ENCODE measurements at regions not wholly inside any gene's neighbourhood (a gene's known extent, or its start where the extent isn't known, plus 50 kb on each side); places are given as distances from the start of the nearest gene placed in this dataset.

DNA sequence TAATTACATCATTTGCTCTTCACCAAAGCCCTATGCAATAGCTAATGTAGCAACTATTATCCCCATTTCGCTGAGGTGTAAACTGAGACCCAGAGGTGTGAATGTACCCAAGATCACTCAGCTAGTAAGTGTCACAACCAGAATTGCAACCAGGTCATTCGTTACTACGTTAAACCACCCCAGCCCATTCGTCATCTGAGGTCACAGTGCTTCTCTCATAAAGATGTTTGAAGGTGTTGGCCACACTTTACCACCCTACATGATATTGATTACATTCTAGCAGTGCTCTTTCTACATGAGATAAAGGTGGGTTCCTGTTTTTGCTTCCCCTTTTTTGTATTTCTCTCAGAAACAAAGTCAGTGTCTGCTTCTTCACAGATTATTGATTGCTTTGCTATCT, 195.3 kb downstream of the ZBTB18 start:
- Mint-ChIP-seq H3K4me3 (no peak overlapping the region), H3K4me1 (peaks cover 6% of the 10 kb centered on the region in 2 donors), H3K36me3 (no peaks in the 10 kb centered on the region), H3K27me3 (ENCODE audit: low read depth in 2 of 2) (no peaks in the 10 kb centered on the region), H3K9me3 (no peaks in the 10 kb centered on the region), H3K27ac (no peak overlapping the region)
- DNase-seq (no peak), ATAC-seq (peak; percentile 39 to 44 (median 43))
- WGBS (ENCODE audit: insufficient coverage) = 47% methylated on average over 3 of the region's 4 CpGs
- Histone ChIP-seq H3K27ac (ENCODE audit: low read length) (no peak overlapping the region), H3K4me1 (ENCODE audit: control insufficient read depth, insufficient read depth, low read length) (no peaks in the 10 kb centered on the region), H3K4me3 (ENCODE audit: low read length) (no peak overlapping the region), H3K36me3 (ENCODE audit: control insufficient read depth, insufficient read depth, low read length) (no peaks in the 10 kb centered on the region), H3K9me3 (ENCODE audit: control insufficient read depth, insufficient read depth, low read length) (no peaks in the 10 kb centered on the region), H3K27me3 (ENCODE audit: control insufficient read depth, insufficient read depth, low read length) (no peaks in the 10 kb centered on the region)
- intact Hi-C loops (cut with micrococcal nuclease) = no loop called here
- TF ChIP-seq, protein P1, sequence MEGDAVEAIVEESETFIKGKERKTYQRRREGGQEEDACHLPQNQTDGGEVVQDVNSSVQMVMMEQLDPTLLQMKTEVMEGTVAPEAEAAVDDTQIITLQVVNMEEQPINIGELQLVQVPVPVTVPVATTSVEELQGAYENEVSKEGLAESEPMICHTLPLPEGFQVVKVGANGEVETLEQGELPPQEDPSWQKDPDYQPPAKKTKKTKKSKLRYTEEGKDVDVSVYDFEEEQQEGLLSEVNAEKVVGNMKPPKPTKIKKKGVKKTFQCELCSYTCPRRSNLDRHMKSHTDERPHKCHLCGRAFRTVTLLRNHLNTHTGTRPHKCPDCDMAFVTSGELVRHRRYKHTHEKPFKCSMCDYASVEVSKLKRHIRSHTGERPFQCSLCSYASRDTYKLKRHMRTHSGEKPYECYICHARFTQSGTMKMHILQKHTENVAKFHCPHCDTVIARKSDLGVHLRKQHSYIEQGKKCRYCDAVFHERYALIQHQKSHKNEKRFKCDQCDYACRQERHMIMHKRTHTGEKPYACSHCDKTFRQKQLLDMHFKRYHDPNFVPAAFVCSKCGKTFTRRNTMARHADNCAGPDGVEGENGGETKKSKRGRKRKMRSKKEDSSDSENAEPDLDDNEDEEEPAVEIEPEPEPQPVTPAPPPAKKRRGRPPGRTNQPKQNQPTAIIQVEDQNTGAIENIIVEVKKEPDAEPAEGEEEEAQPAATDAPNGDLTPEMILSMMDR (IDR thresholded peaks at IDR 0.05) = no peak

DNA sequence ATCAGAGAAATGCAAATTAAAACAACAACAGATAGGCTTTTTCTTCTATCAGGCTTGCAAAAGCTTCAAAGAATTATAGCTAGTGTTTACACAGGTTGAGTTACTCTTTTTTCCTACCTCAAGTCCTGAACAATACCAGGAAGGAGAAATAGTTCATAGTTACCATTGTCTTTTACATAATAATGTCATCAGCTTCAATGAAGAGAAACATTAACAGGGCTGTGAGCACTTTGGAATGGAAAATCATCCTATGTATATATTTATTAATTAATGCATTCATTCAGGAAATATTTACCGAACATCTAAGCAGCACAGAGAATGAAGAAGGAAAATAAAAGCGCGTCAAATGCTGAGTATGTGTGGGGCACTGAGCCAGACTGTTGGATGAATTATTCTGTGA, 197.3 kb downstream of the ZBTB18 start:
- Mint-ChIP-seq H3K36me3 (no peaks in the 10 kb centered on the region), H3K27ac (no peak overlapping the region), H3K9me3 (no peaks in the 10 kb centered on the region), H3K4me3 (no peak overlapping the region), H3K27me3 (ENCODE audit: low read depth in 2 of 2) (no peaks in the 10 kb centered on the region), H3K4me1 (no peaks in the 10 kb centered on the region)
- 94% methylated on average over 3 of the region's 3 CpGs for WGBS (ENCODE audit: insufficient coverage)
- Histone ChIP-seq H3K4me1 (ENCODE audit: control insufficient read depth, insufficient read depth, low read length) (peaks cover 10% of the 10 kb centered on the region), H3K36me3 (ENCODE audit: control insufficient read depth, insufficient read depth, low read length) (no peaks in the 10 kb centered on the region), H3K9me3 (ENCODE audit: control insufficient read depth, insufficient read depth, low read length) (no peaks in the 10 kb centered on the region), H3K27ac (ENCODE audit: low read length) (no peak overlapping the region), H3K4me3 (ENCODE audit: low read length) (no peak overlapping the region), H3K27me3 (ENCODE audit: control insufficient read depth, insufficient read depth, low read length) (no peaks in the 10 kb centered on the region)
- TF ChIP-seq, protein P1 (IDR thresholded peaks at IDR 0.05) = no peak
- DNase-seq = no peak
- ATAC-seq = no peak
- intact Hi-C loops (cut with micrococcal nuclease) = no loop called here

DNA sequence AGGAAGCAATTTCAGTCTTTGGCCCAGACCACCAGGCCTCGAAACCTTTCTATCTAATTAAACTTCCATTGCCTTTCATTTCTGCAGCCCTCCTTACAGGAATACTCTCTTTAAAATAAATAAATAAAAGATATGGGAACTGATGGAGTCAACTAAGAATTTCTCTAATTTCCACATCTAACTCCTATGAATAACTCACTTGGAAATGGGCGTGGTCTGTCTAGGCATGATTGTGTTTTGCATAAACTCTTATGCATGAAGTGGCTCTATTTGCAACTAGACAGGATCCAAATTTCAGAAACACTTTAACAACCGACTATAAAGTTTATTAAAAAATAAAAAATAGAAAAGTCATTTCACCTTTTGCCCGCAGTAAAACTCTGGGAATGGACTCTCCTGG, 199.5 kb downstream of the ADSS2 start:
- H3K4me3 Mint-ChIP-seq = no peak overlapping the region

DNA sequence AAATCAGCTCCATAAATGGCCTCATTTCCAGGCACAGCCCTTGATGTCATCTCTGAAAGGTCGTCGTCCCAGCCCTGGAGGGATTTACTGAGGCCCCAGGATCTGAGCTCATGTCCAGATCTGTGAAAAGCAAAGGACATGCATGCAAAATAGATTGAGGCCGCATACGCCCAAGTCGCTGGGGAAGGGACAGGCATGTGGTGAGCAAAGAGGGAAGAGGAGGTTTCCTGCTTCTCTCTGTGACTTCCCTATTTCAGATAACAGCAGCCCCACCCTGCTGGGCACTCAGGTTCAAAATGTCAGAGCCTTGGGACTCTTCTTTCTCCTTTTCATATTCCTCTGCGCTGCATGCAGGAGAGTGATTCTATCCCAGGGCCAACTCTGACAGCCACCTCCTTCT, 197.2 kb downstream of the ADSS2 start:
- no peak overlapping the region for H3K27ac Mint-ChIP-seq
- Histone ChIP-seq H3K9me3 (ENCODE audit: control insufficient read depth, insufficient read depth, low read length) (no peaks in the 10 kb centered on the region), H3K36me3 (ENCODE audit: control insufficient read depth, insufficient read depth, low read length) (no peaks in the 10 kb centered on the region), H3K27ac (ENCODE audit: low read length) (peak overlapping the region; percentile 34), H3K4me3 (ENCODE audit: low read length) (no peak overlapping the region), H3K4me1 (ENCODE audit: control insufficient read depth, insufficient read depth, low read length) (peaks cover 28% of the 10 kb centered on the region), H3K27me3 (ENCODE audit: control insufficient read depth, insufficient read depth, low read length) (no peaks in the 10 kb centered on the region)
- intact Hi-C loops (cut with micrococcal nuclease) = no loop called here
- 21% methylated on average over 6 of the region's 6 CpGs for whole genome bisulfite sequencing (ENCODE audit: insufficient coverage)
- no peaks in the 10 kb centered on the region for H3K27me3 Mint-ChIP-seq (ENCODE audit: low read depth in 2 of 2)
- no peaks in the 10 kb centered on the region for H3K9me3 Mint-ChIP-seq
- no peaks in the 10 kb centered on the region for H3K36me3 Mint-ChIP-seq
- no peak for DNase-seq
- peaks cover 6 to 9% of the 10 kb centered on the region in 2 donors for H3K4me1 Mint-ChIP-seq
- H3K4me3 Mint-ChIP-seq = no peak overlapping the region
- ATAC-seq = peak; percentile 31 to 83 (median 51)
- TF ChIP-seq, protein P1 (IDR thresholded peaks at IDR 0.05) = no peak

More for the DNA sequence above, 199.5 kb downstream of the ADSS2 start:
- Mint-ChIP-seq H3K36me3 (no peaks in the 10 kb centered on the region), H3K9me3 (no peaks in the 10 kb centered on the region), H3K4me1 (peaks cover 6 to 9% of the 10 kb centered on the region in 2 donors), H3K27ac (no peak overlapping the region), H3K27me3 (ENCODE audit: low read depth in 2 of 2) (no peaks in the 10 kb centered on the region)
- 81% methylated on average over 3 of the region's 4 CpGs for whole genome bisulfite sequencing (ENCODE audit: insufficient coverage)
- no peak overlapping the region for H3K27ac ChIP-seq (ENCODE audit: low read length)
- intact Hi-C loops (cut with micrococcal nuclease) = no loop called here
- no peak for DNase-seq
- no peaks in the 10 kb centered on the region for H3K36me3 ChIP-seq (ENCODE audit: control insufficient read depth, insufficient read depth, low read length)
- TF ChIP-seq, protein P1 (IDR thresholded peaks at IDR 0.05) = no peak
- H3K4me1 ChIP-seq (ENCODE audit: control insufficient read depth, insufficient read depth, low read length) = peaks cover 28% of the 10 kb centered on the region
- no peak overlapping the region for H3K4me3 ChIP-seq (ENCODE audit: low read length)
- ATAC-seq = no peak
- no peaks in the 10 kb centered on the region for H3K9me3 ChIP-seq (ENCODE audit: control insufficient read depth, insufficient read depth, low read length)
- no peaks in the 10 kb centered on the region for H3K27me3 ChIP-seq (ENCODE audit: control insufficient read depth, insufficient read depth, low read length)

Measured in natural killer cell (primary cell).